GM12865 (cell line): ENCODE measurements at regions not wholly inside any gene's neighbourhood (a gene's known extent, or its start where the extent isn't known, plus 50 kb on each side); places are given as distances from the start of the nearest gene placed in this dataset.

Experiments used
- DNase-seq: peaks from one replicate; pipeline ENCODE4 v3.0.0; 2010; ENCODE audit warnings: low read depth
- H3K4me3 ChIP-seq: 2 replicates; pipeline ENCODE4 v1.5.1; 2011; ENCODE audit warnings: mild to moderate bottlenecking, low read depth, low read length, control low read depth
- CTCF ChIP-seq: IDR thresholded peaks from 2 replicates; pipeline ENCODE4 v1.5.1; 2011; ENCODE audit warnings: low read length, control low read depth, low read depth, inconsistent platforms; ENCODE audit not compliant: insufficient read depth; ENCODE audit errors: missing control alignments

GRCh38 chr20:48352042-48352441, 475.8 kb downstream of the PREX1 start:
- no peak for TF ChIP-seq CTCF
- no peak for DNase-seq
- no peak overlapping the region for H3K4me3 ChIP-seq

- TF ChIP-seq CTCF = peak; percentile 51
- peak; percentile 67 for DNase-seq
- no peak overlapping the region for H3K4me3 ChIP-seq
Observed at GRCh38 chr20:48350313-48350988, 477.3 kb downstream of the PREX1 start.

GRCh38 chr20:48349656-48350055, 478.1 kb downstream of the PREX1 start:
- no peak for TF ChIP-seq CTCF
- H3K4me3 ChIP-seq = no peak overlapping the region
- no peak for DNase-seq

GRCh38 chr20:48348022-48348421, 479.8 kb downstream of the PREX1 start:
- no peak overlapping the region for H3K4me3 ChIP-seq
- DNase-seq = no peak
- no peak for TF ChIP-seq CTCF

GRCh38 chr20:48342822-48343513, 484.8 kb downstream of the PREX1 start:
- no peak for DNase-seq
- no peak for TF ChIP-seq CTCF
- no peak overlapping the region for H3K4me3 ChIP-seq

GRCh38 chr20:48340883-48341281, 486.9 kb downstream of the PREX1 start:
- no peak for TF ChIP-seq CTCF
- no peak for DNase-seq
- no peak overlapping the region for H3K4me3 ChIP-seq
